ENCODE measurements at regions not wholly inside any gene's neighbourhood (a gene's known extent, or its start where the extent isn't known, plus 50 kb on each side); places are given as distances from the start of the nearest gene placed in this dataset.

- 57% methylated on average over 1 of the region's 1 CpG for WGBS, 2 experiments
- H3K4me1 ChIP-seq (ENCODE audit: control insufficient read depth, insufficient read depth, low read length) = peaks cover 41% of the 10 kb centered on the region
- H3K36me3 ChIP-seq (ENCODE audit: control insufficient read depth, insufficient read depth, low read length) = no peaks in the 10 kb centered on the region
These were observed 245.4 kb upstream of the TUT7 start for GRCh38 chr9:86599561-86599960.

GRCh38 chr9:86598411-86599239 is 244.4 kb upstream of the TUT7 start:
- Histone ChIP-seq H3K9me3 (ENCODE audit: control insufficient read depth, low read length) (no peaks in the 10 kb centered on the region), H3K4me3 (ENCODE audit: insufficient read depth, low read depth, low read length) (no peak overlapping the region), H3K4me1 (ENCODE audit: control insufficient read depth, insufficient read depth, low read length) (peaks cover 41% of the 10 kb centered on the region), H3K27ac (ENCODE audit: insufficient read depth, low read depth, low read length, poor library complexity, severe bottlenecking) (peak overlapping the region; percentile 30), H3K27me3 (ENCODE audit: control insufficient read depth, insufficient read depth, low read length, poor library complexity, severe bottlenecking) (no peaks in the 10 kb centered on the region), H3K36me3 (ENCODE audit: control insufficient read depth, insufficient read depth, low read length) (no peaks in the 10 kb centered on the region)
- 54 to 60% methylated on average over 10 of the region's 10 CpGs for WGBS, 2 experiments

More at GRCh38 chr9:86599561-86599960, 245.4 kb upstream of the TUT7 start:
- no peak overlapping the region for H3K27ac ChIP-seq (ENCODE audit: insufficient read depth, low read depth, low read length, poor library complexity, severe bottlenecking)
- H3K4me3 ChIP-seq (ENCODE audit: insufficient read depth, low read depth, low read length) = no peak overlapping the region
- no peaks in the 10 kb centered on the region for H3K9me3 ChIP-seq (ENCODE audit: control insufficient read depth, low read length)
- no peaks in the 10 kb centered on the region for H3K27me3 ChIP-seq (ENCODE audit: control insufficient read depth, insufficient read depth, low read length, poor library complexity, severe bottlenecking)

GRCh38 chr9:86594724-86595123 is 240.5 kb upstream of the TUT7 start:
- no peaks in the 10 kb centered on the region for H3K36me3 ChIP-seq (ENCODE audit: control insufficient read depth, insufficient read depth, low read length)
- H3K4me3 ChIP-seq (ENCODE audit: insufficient read depth, low read depth, low read length) = no peak overlapping the region
- no peak overlapping the region for H3K27ac ChIP-seq (ENCODE audit: insufficient read depth, low read depth, low read length, poor library complexity, severe bottlenecking)
- H3K4me1 ChIP-seq (ENCODE audit: control insufficient read depth, insufficient read depth, low read length) = peaks cover 16% of the 10 kb centered on the region
- no peaks in the 10 kb centered on the region for H3K27me3 ChIP-seq (ENCODE audit: control insufficient read depth, insufficient read depth, low read length, poor library complexity, severe bottlenecking)
- no peaks in the 10 kb centered on the region for H3K9me3 ChIP-seq (ENCODE audit: control insufficient read depth, low read length)
- WGBS, 2 experiments = 92 to 94% methylated on average over 10 of the region's 10 CpGs

GRCh38 chr9:86591472-86591871 is 237.3 kb upstream of the TUT7 start:
- WGBS, 2 experiments = 90 to 95% methylated on average over 4 of the region's 4 CpGs
- no peaks in the 10 kb centered on the region for H3K27me3 ChIP-seq (ENCODE audit: control insufficient read depth, insufficient read depth, low read length, poor library complexity, severe bottlenecking)
- H3K4me1 ChIP-seq (ENCODE audit: control insufficient read depth, insufficient read depth, low read length) = no peaks in the 10 kb centered on the region
- no peaks in the 10 kb centered on the region for H3K9me3 ChIP-seq (ENCODE audit: control insufficient read depth, low read length)
- no peak overlapping the region for H3K4me3 ChIP-seq (ENCODE audit: insufficient read depth, low read depth, low read length)
- H3K36me3 ChIP-seq (ENCODE audit: control insufficient read depth, insufficient read depth, low read length) = no peaks in the 10 kb centered on the region
- no peak overlapping the region for H3K27ac ChIP-seq (ENCODE audit: insufficient read depth, low read depth, low read length, poor library complexity, severe bottlenecking)

GRCh38 chr9:86589730-86590129 is 235.5 kb upstream of the TUT7 start:
- Histone ChIP-seq H3K27me3 (ENCODE audit: control insufficient read depth, insufficient read depth, low read length, poor library complexity, severe bottlenecking) (no peaks in the 10 kb centered on the region), H3K4me1 (ENCODE audit: control insufficient read depth, insufficient read depth, low read length) (no peaks in the 10 kb centered on the region), H3K27ac (ENCODE audit: insufficient read depth, low read depth, low read length, poor library complexity, severe bottlenecking) (no peak overlapping the region), H3K4me3 (ENCODE audit: insufficient read depth, low read depth, low read length) (no peak overlapping the region), H3K9me3 (ENCODE audit: control insufficient read depth, low read length) (no peaks in the 10 kb centered on the region), H3K36me3 (ENCODE audit: control insufficient read depth, insufficient read depth, low read length) (no peaks in the 10 kb centered on the region)
- 96 to 97% methylated on average over 11 of the region's 11 CpGs for WGBS, 2 experiments

- no peak overlapping the region for H3K27ac ChIP-seq (ENCODE audit: insufficient read depth, low read depth, low read length, poor library complexity, severe bottlenecking)
- H3K9me3 ChIP-seq (ENCODE audit: control insufficient read depth, low read length) = no peaks in the 10 kb centered on the region
- no peaks in the 10 kb centered on the region for H3K4me1 ChIP-seq (ENCODE audit: control insufficient read depth, insufficient read depth, low read length)
- no peaks in the 10 kb centered on the region for H3K27me3 ChIP-seq (ENCODE audit: control insufficient read depth, insufficient read depth, low read length, poor library complexity, severe bottlenecking)
- 85 to 88% methylated on average over 6 of the region's 6 CpGs for WGBS, 2 experiments
- no peaks in the 10 kb centered on the region for H3K36me3 ChIP-seq (ENCODE audit: control insufficient read depth, insufficient read depth, low read length)
- no peak overlapping the region for H3K4me3 ChIP-seq (ENCODE audit: insufficient read depth, low read depth, low read length)
These were observed 235.1 kb upstream of the TUT7 start for GRCh38 chr9:86589273-86589672.

- no peaks in the 10 kb centered on the region for H3K36me3 ChIP-seq (ENCODE audit: control insufficient read depth, insufficient read depth, low read length)
- no peaks in the 10 kb centered on the region for H3K27me3 ChIP-seq (ENCODE audit: control insufficient read depth, insufficient read depth, low read length, poor library complexity, severe bottlenecking)
- H3K9me3 ChIP-seq (ENCODE audit: control insufficient read depth, low read length) = no peaks in the 10 kb centered on the region
- H3K4me1 ChIP-seq (ENCODE audit: control insufficient read depth, insufficient read depth, low read length) = no peaks in the 10 kb centered on the region
- no peak overlapping the region for H3K27ac ChIP-seq (ENCODE audit: insufficient read depth, low read depth, low read length, poor library complexity, severe bottlenecking)
- no peak overlapping the region for H3K4me3 ChIP-seq (ENCODE audit: insufficient read depth, low read depth, low read length)
These were observed 231.9 kb upstream of the TUT7 start for GRCh38 chr9:86586144-86586494.

- Histone ChIP-seq H3K27ac (ENCODE audit: insufficient read depth, low read depth, low read length, poor library complexity, severe bottlenecking) (no peak overlapping the region), H3K4me1 (ENCODE audit: control insufficient read depth, insufficient read depth, low read length) (no peaks in the 10 kb centered on the region), H3K9me3 (ENCODE audit: control insufficient read depth, low read length) (no peaks in the 10 kb centered on the region), H3K27me3 (ENCODE audit: control insufficient read depth, insufficient read depth, low read length, poor library complexity, severe bottlenecking) (no peaks in the 10 kb centered on the region), H3K4me3 (ENCODE audit: insufficient read depth, low read depth, low read length) (no peak overlapping the region), H3K36me3 (ENCODE audit: control insufficient read depth, insufficient read depth, low read length) (no peaks in the 10 kb centered on the region)
- 65 to 92% methylated on average over 4 to 7 of the region's 7 CpGs for WGBS, 2 experiments
These were observed 231.4 kb upstream of the TUT7 start for GRCh38 chr9:86585422-86586143.

- Histone ChIP-seq H3K9me3 (ENCODE audit: control insufficient read depth, low read length) (no peaks in the 10 kb centered on the region), H3K4me3 (ENCODE audit: insufficient read depth, low read depth, low read length) (no peak overlapping the region), H3K4me1 (ENCODE audit: control insufficient read depth, insufficient read depth, low read length) (no peaks in the 10 kb centered on the region), H3K27me3 (ENCODE audit: control insufficient read depth, insufficient read depth, low read length, poor library complexity, severe bottlenecking) (no peaks in the 10 kb centered on the region), H3K27ac (ENCODE audit: insufficient read depth, low read depth, low read length, poor library complexity, severe bottlenecking) (no peak overlapping the region), H3K36me3 (ENCODE audit: control insufficient read depth, insufficient read depth, low read length) (no peaks in the 10 kb centered on the region)
- WGBS, 2 experiments = 91 to 98% methylated on average over 6 of the region's 6 CpGs
These were observed 226.5 kb upstream of the TUT7 start for GRCh38 chr9:86580688-86581087.

GRCh38 chr9:86578722-86579121 is 224.5 kb upstream of the TUT7 start:
- H3K36me3 ChIP-seq (ENCODE audit: control insufficient read depth, insufficient read depth, low read length) = no peaks in the 10 kb centered on the region
- 87 to 93% methylated on average over 3 of the region's 3 CpGs for WGBS, 2 experiments
- no peaks in the 10 kb centered on the region for H3K4me1 ChIP-seq (ENCODE audit: control insufficient read depth, insufficient read depth, low read length)
- H3K27me3 ChIP-seq (ENCODE audit: control insufficient read depth, insufficient read depth, low read length, poor library complexity, severe bottlenecking) = no peaks in the 10 kb centered on the region
- no peaks in the 10 kb centered on the region for H3K9me3 ChIP-seq (ENCODE audit: control insufficient read depth, low read length)
- no peak overlapping the region for H3K27ac ChIP-seq (ENCODE audit: insufficient read depth, low read depth, low read length, poor library complexity, severe bottlenecking)
- no peak overlapping the region for H3K4me3 ChIP-seq (ENCODE audit: insufficient read depth, low read depth, low read length)

All from ectodermal cell (in vitro differentiated cells).